ENCODE measurements at regions not wholly inside any gene's neighbourhood (a gene's known extent, or its start where the extent isn't known, plus 50 kb on each side); places are given as distances from the start of the nearest gene placed in this dataset.
"Not testable (repeated sequence)": the region's sequence is repeated elsewhere in the genome, so short reads cannot be mapped to it uniquely, and the experiment has no call there.

DNA sequence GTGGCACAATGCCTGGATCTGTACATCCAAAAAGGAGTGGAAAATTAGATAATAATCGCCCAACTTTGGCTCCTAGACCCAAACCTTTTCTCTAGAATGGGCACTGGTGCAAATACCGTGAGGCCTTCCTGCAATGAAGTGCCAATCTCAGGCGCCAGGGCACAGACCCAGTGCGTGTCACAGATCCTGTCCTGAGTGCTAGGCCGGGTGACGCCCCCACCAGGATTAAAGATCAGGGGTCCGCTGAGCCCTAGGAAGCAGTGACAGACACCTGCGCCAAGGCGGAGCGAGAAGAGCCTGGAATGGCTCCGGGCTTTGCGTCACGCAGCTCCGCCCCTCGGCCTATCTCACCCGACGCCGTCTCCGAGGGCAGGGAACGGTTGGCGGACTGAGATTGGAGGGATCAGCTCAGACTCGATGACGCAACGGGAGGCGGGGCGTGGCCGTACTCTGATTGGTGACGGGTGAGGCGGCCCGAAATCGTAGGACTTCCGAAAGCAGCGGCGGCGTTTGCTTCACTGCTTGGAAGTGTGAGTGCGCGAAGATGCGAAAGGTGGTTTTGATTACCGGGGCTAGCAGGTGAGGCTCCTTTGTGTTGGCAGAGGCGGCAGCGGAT lies 261.9 kb downstream of the ZNF37A start:
- peak; percentile 2 for DNase-seq (ENCODE audit: low read depth)
- H3K4me3 ChIP-seq (ENCODE audit: low read depth, low read length): peak overlapping the region; percentile 51

DNA sequence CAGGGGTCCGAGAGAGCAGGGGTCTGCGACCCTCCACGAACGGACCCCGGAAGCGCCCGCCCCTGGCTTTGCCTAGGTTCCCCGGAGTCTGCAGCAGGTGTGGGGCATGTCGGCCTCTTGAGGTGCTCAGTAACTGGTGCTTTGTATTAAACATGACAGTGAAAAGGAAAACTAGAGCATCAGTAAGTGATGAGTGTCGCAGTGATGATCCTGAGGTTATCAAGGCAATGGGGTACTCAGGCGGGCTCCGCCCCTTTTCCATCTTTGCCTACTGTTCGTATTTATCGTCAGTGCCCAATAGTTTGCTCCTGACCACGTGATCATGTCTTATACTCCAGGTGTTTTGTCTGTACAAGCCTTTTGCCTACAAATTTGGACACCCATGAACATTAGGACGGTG lies 262.4 kb downstream of the ZNF37A start:
- peak overlapping the region; percentile 51 for H3K4me3 ChIP-seq (ENCODE audit: low read depth, low read length)
- DNase-seq (ENCODE audit: low read depth): not testable (repeated sequence)

DNA sequence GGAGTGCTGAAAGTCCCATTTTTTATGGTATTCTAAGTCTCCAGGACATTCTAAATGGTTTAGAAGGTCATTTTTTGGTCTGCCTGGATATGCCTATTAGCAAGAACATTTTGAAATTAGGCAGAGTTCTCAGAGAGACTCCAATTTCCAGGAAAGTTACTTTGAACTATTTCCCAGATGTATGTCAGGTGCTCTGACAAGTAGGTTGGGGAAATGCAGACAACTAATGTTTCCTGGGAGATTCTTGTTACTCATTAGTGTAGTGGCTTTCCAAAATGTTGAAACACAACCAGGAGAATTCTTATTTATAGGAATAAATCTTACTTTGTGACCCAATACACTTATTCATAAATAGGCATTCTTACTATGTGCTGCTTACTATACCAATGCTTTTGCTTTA lies 268.4 kb downstream of the ZNF37A start:
- not testable (repeated sequence) for H3K4me3 ChIP-seq (ENCODE audit: low read depth, low read length); DNase-seq (ENCODE audit: low read depth)

DNA sequence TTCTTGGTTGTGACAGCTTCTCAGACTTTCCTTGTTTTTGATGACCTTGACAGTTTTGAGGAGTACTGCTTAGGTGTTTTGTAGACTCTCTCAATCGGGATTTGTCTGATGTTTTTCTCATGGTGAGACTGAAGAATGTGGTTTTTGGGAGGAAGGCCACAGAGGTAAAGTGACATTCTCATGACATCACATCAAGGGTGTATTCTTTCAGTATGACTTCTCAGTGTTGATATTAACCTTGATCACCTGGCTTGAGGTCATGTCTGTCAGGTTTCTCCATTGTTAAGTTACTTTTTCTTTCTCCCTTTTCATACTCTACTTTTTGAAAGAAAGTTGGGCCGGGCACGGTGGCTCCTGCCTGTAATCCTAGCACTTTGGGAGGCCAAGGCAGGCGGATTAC lies 269.9 kb downstream of the ZNF37A start:
- DNase-seq (ENCODE audit: low read depth); H3K4me3 ChIP-seq (ENCODE audit: low read depth, low read length): not testable (repeated sequence)

DNA sequence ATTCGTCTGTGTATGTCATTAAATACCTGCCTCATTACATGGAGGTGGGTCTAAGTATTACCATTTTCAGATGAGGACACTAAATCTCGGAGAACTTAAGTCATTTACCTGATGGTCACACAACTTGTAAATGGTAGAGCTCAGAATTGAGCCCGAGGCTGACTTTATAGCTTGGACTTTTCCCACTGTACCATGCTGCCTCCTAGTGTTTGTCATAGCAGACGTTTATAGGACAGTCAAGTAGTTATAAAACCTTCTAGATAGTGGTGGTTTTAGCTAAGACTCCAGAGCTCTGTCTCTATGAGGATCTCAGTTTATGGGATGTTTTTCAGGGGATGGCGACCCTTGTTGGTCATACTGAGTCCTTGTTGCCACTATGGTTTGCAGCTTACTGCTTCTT lies 271.8 kb downstream of the ZNF37A start:
- peak; percentile 3 for DNase-seq (ENCODE audit: low read depth)
- not testable (repeated sequence) for H3K4me3 ChIP-seq (ENCODE audit: low read depth, low read length)

DNA sequence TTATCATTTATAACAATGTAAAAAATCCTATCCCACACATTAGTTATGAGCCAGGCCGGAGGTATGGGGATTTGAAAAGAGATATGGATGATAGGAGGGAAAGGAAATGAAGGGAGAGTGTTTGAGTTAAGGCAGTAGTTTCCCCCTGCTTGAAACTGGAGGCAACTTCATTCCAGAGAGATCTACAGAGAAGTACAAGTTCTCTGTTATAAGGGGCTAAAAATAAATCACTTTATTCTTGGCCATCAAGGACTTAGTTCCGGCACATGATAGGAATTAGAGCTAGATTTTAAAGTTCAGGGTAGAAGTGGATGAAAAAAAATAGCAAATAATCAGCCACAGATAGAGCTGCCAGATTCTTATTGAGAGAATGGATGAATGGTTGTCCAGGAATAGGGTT lies 289.7 kb downstream of the ZNF37A start:
- H3K4me3 ChIP-seq (ENCODE audit: low read depth, low read length); DNase-seq (ENCODE audit: low read depth): not testable (repeated sequence)

DNA sequence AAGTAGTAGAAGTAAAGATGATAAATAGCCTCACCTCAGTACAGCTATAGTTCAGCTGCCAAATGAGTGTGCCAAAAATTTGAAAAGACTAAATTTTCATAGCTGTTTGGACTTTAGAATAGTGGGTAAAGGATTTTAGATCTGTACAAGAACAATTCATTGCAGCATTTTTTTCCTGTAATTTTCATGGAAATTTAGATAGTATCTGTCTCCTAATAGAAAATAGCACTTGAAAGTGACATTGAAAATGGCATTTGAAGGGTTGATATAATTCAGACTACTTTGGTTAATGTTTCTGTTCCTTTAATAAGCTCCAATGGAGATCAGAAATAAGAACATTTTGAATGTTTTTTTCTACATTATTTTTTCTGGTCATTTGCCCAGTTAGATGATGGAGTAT lies 292.7 kb downstream of the ZNF37A start:
- not testable (repeated sequence) for H3K4me3 ChIP-seq (ENCODE audit: low read depth, low read length); DNase-seq (ENCODE audit: low read depth)

DNA sequence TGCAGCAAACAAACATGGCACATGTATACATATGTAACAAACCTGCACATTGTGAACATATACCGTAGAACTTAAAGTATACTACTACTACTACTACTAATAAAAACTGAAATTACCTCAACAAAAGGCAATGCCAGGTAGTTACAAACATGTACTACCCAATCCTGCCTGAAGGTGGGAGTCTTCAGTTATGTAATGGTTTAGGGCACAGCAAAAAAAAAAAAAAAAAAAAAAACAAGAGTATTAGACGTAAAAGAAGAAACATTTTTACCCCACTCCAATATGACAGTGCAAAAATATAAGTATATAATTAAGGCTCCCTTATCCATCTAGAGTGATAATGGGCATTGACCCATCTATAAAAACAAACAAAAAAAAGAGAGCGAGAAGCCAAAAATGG lies 296.6 kb downstream of the ZNF37A start:
- not testable (repeated sequence) for DNase-seq (ENCODE audit: low read depth); H3K4me3 ChIP-seq (ENCODE audit: low read depth, low read length)

DNA sequence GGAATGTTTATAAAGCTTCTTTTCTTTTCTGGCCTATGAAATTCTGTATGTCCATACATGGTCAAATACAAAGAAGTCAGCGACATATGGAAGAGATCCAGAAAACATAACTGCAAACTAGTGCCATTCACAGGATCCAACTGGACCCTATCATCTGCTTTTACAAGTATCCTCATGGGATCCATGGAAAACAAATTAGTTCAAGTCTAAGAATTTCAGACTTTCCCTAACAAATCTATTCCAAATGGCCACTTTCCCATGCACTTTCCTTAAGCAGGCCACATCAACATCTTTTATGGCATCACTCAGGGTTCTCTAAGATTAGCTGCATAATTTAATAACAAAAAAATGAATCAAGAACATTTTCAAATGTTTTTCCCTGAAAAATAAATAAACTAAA lies 301.3 kb downstream of the ZNF37A start:
- H3K4me3 ChIP-seq (ENCODE audit: low read depth, low read length); DNase-seq (ENCODE audit: low read depth): not testable (repeated sequence)

DNA sequence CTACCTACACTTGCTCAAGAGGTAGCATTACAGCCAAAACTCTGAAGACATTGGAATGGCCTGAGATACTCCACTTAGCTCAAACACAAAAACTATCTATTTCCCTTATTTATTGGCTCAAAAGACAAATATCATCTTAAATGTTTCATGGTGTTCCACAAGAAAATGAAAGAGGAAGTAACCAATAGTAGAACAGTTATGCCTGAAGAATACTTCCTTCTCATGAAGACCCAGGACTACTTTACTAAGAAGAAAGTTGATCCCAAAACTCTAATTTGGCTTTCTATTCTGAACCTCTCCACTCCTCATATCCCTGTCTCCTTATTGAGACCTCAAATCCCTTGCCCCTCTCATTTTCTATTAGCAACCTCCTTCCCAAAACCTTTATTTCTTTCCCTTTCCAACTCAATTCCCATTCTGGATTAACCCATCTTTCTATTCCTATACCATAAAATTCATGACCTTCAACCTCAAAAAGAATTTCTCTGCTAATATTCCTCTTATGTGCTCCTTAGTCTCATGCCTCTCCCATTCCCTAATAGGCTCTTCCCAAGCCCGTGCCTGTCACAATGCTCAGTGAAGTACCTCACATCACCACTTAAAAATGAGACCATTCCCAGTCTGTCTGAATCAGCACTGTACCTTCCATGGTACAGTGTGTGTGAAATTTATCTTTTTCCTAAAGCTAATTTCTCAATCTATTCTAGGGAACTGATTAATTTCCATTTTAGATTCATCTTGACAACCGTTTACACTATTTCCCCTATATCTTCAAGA lies 302.2 kb downstream of the ZNF37A start:
- DNase-seq (ENCODE audit: low read depth): not testable (repeated sequence)

DNA sequence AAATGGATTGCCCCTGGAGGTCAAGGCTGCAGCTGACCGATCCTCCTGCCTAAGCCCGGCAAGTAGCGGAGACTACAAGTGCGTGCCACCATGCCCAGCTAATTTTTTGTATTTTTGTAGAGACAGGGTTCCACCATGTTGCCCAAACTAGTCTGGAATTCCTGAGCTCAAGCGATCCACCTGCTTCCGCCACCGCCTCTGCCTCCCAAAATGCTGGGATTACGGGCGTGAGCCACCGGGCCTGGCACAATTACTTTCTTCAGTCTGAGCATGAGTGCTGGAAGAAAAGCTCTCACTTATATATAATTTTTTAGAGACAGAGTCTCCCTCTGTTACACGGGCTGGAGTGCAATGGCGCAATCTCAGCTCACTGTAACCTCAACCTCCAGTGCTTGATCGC lies 307.4 kb downstream of the ZNF37A start:
- peak overlapping the region; percentile 73 for H3K4me3 ChIP-seq (ENCODE audit: low read depth, low read length)
- DNase-seq (ENCODE audit: low read depth): not testable (repeated sequence)

More for the DNA sequence above, 302.2 kb downstream of the ZNF37A start:
- not testable (repeated sequence) for H3K4me3 ChIP-seq (ENCODE audit: low read depth, low read length)

DNA sequence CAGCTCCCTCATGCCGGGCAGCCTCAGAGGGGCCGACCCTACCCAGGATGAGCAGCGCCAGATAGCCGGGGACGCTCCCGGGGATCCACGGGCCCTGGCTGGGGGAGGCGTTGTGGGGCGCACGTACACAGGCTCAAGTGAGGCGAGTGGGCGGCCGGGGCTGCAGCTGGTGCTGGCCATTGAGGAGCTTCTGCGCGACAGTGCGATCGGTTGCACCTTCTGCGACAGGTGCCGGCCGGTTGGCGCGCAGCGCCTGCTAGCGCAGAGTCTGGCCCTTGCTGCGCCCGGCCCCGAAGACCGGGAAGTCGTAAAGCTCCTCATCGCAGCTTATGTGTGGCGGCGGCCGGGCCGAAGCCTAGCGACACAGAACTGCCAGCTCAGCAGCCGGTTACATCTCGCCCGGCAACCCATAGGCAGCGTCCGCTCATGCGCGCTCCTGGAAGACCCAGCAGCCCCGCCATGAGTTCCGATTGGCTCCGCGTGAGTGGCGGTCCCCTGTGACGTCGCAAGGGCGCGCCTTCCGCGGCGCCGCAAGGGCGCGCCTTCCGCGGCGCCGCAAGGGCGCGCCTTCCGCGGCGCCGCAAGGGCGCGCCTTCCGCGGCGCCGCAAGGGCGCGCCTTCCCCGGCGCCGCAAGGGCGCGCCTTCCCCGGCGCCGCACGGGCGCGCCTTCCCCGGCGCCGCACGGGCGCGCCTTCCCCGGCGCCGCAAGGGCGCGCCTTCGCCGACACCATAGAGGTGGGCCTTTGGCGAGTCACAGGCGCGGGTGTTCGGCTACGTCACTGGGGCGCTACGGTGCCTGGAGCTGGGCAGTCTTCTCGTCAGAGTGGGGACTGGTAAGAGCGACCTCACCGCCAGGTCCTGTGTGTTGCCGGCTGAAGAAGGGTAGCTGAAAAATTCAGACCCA lies 308.6 kb downstream of the ZNF37A start:
- peak; percentile 86 for DNase-seq (ENCODE audit: low read depth)
- peak overlapping the region; percentile 73 for H3K4me3 ChIP-seq (ENCODE audit: low read depth, low read length)

DNA sequence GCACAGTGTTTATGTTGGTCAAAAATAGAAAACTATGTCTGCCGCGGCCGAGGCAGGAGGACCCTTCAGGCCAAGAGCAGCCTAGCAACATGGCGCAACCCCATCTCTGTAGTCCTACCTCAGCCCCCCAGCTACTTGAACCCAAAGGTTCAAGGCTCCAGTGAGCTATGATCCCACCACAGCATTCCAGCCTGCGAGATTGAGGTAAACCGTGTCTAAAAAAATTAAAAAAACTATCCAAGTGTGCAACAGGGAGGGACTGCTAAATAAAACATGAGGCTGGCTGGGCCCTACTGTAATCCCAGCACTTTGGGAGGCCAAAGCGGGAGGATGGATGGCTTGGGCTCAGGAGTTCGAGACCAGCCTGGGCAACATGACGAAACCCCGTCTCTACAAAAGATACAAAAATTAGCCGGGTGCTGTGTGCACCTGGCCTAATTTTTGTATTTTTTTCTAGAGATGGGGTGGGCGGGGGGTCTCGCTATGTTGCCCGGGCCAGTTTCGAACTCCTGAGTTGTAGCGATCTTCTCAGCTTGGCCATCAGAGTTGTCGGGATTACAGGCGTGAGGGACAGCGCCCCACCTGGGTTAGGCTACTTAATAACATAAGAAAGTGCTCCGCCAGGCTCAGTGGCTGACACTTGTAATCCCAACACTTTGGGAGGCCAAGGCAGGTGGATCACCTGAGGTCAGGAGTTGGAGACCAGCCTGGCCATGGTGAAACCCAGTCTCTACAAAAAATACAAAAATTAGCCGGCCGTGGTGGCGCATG lies 309.4 kb downstream of the ZNF37A start:
- not testable (repeated sequence) for DNase-seq (ENCODE audit: low read depth)
- H3K4me3 ChIP-seq (ENCODE audit: low read depth, low read length): peak overlapping the region; percentile 53

DNA sequence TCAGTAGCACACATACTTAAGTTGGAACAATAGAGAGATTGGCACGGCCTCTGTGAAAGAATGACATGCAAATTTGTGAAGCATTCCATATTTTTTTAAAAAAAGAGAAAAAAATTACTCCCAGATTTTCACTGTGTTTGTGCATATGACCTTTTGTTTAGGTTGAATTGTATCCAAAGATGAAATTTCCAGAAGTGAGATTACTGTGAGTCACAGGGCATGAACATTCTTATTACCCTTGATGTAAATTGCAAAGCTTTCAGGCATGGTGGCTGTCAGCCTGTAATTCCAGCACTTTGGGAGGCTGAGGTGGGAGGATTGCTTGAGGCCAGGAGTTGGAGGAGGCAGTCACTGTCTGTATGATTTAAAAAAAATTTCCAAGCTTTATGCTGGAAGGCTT lies 329.5 kb downstream of the ZNF37A start:
- DNase-seq (ENCODE audit: low read depth); H3K4me3 ChIP-seq (ENCODE audit: low read depth, low read length): not testable (repeated sequence)

DNA sequence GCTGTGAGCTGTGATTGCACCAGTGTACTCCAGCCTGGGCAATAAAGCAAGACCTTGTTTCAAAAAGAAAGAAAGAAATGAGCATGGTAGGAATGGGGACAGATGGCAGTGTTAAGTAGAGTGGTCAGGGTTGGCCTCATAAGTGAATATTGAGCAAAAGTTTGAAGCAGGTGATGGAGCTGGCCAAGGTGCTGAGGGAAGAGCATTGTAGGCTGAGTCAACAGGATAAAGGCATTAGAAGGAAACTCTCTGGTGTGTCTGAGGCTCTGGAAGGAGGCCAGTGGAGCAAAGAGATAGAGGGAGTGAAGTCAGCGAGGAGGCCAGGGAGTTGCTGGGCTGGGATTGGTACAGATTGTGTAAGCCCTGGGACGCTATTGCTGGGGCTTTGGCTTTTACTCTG lies 336.1 kb downstream of the ZNF37A start:
- DNase-seq (ENCODE audit: low read depth); H3K4me3 ChIP-seq (ENCODE audit: low read depth, low read length): not testable (repeated sequence)

DNA sequence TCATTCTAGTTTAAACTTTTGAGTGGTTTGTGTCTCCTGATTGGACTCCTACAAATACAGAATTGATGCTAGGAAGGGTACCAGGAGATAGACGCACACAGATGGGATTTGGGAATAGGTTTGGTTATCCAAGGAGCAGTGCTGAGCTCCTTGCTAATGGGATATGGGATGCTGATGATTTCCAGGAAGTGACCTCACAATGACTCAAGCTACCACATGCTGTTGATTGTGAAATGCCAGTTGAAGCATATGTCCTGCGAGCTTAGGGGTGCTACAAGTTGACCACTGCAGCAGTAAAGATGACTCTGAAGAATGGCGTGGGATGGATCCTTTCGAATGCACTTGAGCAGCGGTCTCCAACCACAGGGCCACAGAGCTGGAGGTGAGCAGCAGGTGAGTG lies 343.2 kb downstream of the ZNF37A start:
- DNase-seq (ENCODE audit: low read depth): peak; percentile 11
- H3K4me3 ChIP-seq (ENCODE audit: low read depth, low read length): not testable (repeated sequence)

DNA sequence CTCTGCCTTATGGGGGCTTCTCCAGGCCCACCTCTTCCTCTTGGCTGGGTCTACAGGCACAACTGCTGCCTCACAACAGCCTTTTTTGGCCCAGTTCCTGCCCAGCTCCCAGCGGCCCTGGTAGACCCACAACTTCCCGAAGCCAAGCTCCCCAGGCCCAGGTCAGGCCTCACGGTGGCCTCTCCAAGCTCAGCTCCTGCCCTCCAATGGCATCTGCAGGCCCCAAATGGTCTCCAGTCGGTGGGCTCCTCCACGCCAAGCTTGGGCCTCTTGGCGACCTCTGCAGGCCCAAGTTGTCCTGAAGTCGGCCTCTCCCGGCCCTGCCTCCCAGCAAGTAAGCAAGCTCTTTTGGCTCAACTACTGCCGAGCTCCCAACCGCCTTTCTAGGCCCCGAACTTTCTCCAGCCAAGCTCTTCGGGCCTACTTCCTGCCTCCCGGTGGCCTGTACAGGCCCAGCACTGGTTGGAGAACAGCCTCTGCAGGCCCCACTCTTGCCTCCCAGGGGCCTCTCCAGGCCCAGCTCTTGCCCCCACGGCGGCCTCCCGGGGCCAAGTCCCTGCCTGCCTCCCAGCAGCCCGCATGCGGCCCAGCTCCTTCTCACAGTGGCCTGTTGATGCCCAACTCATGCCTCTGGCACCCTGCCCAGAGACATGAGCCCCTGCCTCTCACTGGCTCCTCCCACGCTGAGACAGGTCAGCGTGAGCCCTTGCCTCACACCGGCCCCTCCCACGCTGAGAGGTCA lies 354.6 kb downstream of the ZNF37A start:
- not testable (repeated sequence) for DNase-seq (ENCODE audit: low read depth); H3K4me3 ChIP-seq (ENCODE audit: low read depth, low read length)

DNA sequence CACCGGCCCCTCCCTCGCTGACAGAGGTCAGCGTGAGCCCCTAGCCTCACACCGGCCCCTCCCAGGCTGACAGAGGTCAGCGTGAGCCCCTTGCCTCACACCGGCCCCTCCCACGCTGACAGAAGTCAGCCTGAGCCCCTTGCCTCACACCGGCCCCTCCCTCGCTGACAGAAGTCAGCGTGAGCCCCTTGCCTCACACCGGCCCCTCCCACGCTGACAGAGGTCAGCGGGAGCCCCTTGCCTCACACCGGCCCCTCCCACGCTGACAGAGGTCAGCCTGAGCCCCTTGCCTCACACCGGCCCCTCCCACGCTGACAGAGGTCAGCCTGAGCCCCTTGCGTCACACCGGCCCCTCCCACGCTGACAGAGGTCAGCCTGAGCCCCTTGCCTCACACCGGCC lies 355.5 kb downstream of the ZNF37A start:
- not testable (repeated sequence) for DNase-seq (ENCODE audit: low read depth); H3K4me3 ChIP-seq (ENCODE audit: low read depth, low read length)

Measured in skeletal muscle cell (primary cell).